Fibroblast of villous mesenchyme (primary cell): ENCODE measurements at regions not wholly inside any gene's neighbourhood (a gene's known extent, or its start where the extent isn't known, plus 50 kb on each side); places are given as distances from the start of the nearest gene placed in this dataset.

Experiments used
- DNase-seq: peaks from one replicate; pipeline ENCODE4 v3.0.0-alpha.2; 2010; ENCODE audit warnings: low read depth
- H3K4me3 ChIP-seq: 2 replicates; pipeline ENCODE4 v1.5.1; 2011; ENCODE audit warnings: low read depth, mild to moderate bottlenecking, low read length
- CTCF ChIP-seq: IDR thresholded peaks from 2 replicates; pipeline ENCODE4 v1.5.1; 2012; ENCODE audit warnings: low read depth, mild to moderate bottlenecking, low read length; ENCODE audit not compliant: insufficient read depth

- DNase-seq: no peak
- no peak overlapping the region for H3K4me3 ChIP-seq
- no peak for TF ChIP-seq CTCF
These were observed 785.0 kb downstream of the PDCD6IP start for GRCh38 chr3:34583451-34583850.

- no peak for TF ChIP-seq CTCF
- no peak overlapping the region for H3K4me3 ChIP-seq
- no peak for DNase-seq
These were observed 786.5 kb downstream of the PDCD6IP start for GRCh38 chr3:34584971-34585370.

- no peak for TF ChIP-seq CTCF
- DNase-seq: no peak
- H3K4me3 ChIP-seq: no peak overlapping the region
These were observed 801.2 kb downstream of the PDCD6IP start for GRCh38 chr3:34599595-34599994.

GRCh38 chr3:34619990-34620389 lies 821.6 kb downstream of the PDCD6IP start:
- H3K4me3 ChIP-seq: no peak overlapping the region
- no peak for TF ChIP-seq CTCF
- DNase-seq: no peak

- no peak for DNase-seq
- no peak overlapping the region for H3K4me3 ChIP-seq
- TF ChIP-seq CTCF: no peak
These were observed 828.3 kb downstream of the PDCD6IP start for GRCh38 chr3:34626699-34627098.

- DNase-seq: no peak
- no peak overlapping the region for H3K4me3 ChIP-seq
- no peak for TF ChIP-seq CTCF
These were observed 836.5 kb downstream of the PDCD6IP start for GRCh38 chr3:34634939-34635338.

- DNase-seq: no peak
- H3K4me3 ChIP-seq: no peak overlapping the region
- TF ChIP-seq CTCF: no peak
These were observed 837.0 kb downstream of the PDCD6IP start for GRCh38 chr3:34635352-34635850.
